ENCODE measurements at regions not wholly inside any gene's neighbourhood (a gene's known extent, or its start where the extent isn't known, plus 50 kb on each side); places are given as distances from the start of the nearest gene placed in this dataset.
"Not testable (repeated sequence)": the region's sequence is repeated elsewhere in the genome, so short reads cannot be mapped to it uniquely, and the experiment has no call there.

DNA sequence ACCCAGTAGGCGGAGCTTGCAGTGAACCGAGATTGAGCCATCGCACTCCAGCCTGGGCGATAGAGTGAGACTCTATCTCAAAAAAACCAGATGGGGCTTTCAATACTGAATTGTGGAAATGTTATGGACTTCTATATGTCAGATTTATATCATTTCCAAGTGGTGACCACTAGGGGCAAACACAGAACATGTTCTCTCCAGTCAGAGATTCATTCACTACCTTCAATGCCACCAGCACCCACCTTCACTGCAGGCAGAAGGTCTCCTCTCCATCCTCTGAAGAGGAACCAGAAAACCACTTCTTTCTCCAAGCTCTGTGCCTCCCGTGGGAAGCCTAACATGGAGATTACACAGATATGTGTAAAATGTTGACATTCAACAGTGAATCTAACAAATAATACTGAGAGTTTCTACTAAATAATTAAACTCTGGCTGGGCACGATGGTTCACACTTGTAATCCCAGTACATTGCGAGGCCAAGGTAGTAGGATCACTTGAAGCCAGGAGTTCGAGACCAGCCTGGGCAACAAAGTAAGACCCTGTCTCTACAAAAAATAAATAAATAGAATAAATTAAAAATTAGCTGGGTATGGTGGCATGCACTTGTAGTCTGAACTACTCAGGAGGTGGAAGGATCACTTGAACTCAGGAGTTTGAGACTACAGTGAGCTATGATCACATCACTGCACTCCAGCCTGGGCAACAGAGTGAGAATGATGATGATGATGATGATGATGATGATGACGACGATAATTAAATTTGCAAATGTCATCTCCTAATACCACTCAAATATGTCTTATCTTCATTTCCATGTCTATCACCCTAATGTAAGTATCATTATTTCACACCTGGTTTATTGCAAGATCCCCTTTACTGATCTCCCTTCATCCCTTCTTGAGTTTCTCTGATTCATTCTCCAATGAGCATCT is 151.1 kb downstream of the ZNF281 start:
- DNase-seq (no peak), ATAC-seq (ENCODE audit: low FRiP score in 2 of 2) (no peak)
- Histone ChIP-seq H3K27me3 (no peaks in the 10 kb centered on the region), H3K27ac (no peak overlapping the region), H3K36me3 (no peaks in the 10 kb centered on the region), H3K4me3 (no peak overlapping the region), H3K4me1 (no peaks in the 10 kb centered on the region), H3K9me3 (no peaks in the 10 kb centered on the region)
- TF ChIP-seq, protein P1, sequence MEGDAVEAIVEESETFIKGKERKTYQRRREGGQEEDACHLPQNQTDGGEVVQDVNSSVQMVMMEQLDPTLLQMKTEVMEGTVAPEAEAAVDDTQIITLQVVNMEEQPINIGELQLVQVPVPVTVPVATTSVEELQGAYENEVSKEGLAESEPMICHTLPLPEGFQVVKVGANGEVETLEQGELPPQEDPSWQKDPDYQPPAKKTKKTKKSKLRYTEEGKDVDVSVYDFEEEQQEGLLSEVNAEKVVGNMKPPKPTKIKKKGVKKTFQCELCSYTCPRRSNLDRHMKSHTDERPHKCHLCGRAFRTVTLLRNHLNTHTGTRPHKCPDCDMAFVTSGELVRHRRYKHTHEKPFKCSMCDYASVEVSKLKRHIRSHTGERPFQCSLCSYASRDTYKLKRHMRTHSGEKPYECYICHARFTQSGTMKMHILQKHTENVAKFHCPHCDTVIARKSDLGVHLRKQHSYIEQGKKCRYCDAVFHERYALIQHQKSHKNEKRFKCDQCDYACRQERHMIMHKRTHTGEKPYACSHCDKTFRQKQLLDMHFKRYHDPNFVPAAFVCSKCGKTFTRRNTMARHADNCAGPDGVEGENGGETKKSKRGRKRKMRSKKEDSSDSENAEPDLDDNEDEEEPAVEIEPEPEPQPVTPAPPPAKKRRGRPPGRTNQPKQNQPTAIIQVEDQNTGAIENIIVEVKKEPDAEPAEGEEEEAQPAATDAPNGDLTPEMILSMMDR (IDR thresholded peaks at IDR 0.05), result peak in 3 of 6 experiments; percentile 12 to 25 (median 24)
- TF ChIP-seq POLR2A (IDR thresholded peaks at IDR 0.05), result no peak
- TF ChIP-seq EP300 (IDR thresholded peaks at IDR 0.05), result no peak
- TF ChIP-seq POLR2AphosphoS5 (IDR thresholded peaks at IDR 0.05), result no peak
- WGBS, 2 donors, result 82 to 89% methylated on average over 10 of the region's 10 CpGs

DNA sequence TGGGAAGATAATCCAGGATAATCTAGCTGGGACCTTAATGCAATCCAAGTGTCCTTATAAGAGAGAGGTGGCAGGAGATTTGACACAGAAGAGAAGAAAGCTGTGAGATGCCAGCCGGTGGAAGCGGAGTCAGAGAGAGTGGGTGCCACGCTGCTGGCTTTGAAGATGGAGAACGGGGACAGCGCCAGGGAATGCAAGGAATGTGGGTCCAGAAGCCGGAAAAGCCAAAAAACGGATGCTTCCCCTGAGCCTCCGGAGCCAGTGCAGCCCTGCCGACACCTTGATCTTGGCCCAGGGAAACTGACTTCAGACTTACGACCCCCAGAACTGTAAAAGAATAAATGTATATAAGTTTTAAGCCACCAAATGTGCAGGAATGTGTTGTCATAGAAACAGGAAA is 152.6 kb downstream of the ZNF281 start:
- no peak for ATAC-seq (ENCODE audit: low FRiP score in 2 of 2)

DNA sequence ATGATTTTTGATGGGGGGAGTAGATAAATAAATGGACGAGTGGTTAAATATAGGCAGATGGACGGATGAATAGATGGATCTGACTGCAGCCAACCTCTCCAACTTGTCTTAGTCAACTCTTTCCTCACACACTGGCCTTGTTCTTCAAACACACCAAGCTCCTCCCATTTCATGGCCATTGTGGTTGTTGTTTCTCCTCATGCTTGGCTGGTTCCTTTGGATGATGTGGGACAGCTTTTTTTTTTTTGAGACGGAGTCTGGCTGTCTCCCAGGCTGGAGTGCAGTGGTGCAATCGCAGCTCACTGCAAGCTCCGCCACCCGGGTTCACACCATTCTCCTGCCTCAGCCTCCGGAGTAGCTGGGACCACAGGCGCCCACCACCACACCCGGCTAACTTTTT is 155.2 kb downstream of the ZNF281 start:
- not testable (repeated sequence) for ATAC-seq (ENCODE audit: low FRiP score in 2 of 2); H3K27ac ChIP-seq; H3K27me3 ChIP-seq; H3K4me3 ChIP-seq; H3K9me3 ChIP-seq; H3K4me1 ChIP-seq; DNase-seq; H3K36me3 ChIP-seq
- 92 to 93% methylated on average over 9 of the region's 9 CpGs for WGBS, 2 donors

More for the DNA sequence above, 152.6 kb downstream of the ZNF281 start:
- no peak for TF ChIP-seq POLR2AphosphoS5 (IDR thresholded peaks at IDR 0.05)
- TF ChIP-seq, protein P1 (IDR thresholded peaks at IDR 0.05), result no peak
- TF ChIP-seq POLR2A (IDR thresholded peaks at IDR 0.05), result no peak
- TF ChIP-seq EP300 (IDR thresholded peaks at IDR 0.05), result no peak
- H3K4me1 ChIP-seq, result no peaks in the 10 kb centered on the region
- H3K9me3 ChIP-seq, result no peaks in the 10 kb centered on the region
- no peaks in the 10 kb centered on the region for H3K27me3 ChIP-seq
- no peak overlapping the region for H3K27ac ChIP-seq
- WGBS, 2 donors, result 50 to 61% methylated on average over 10 of the region's 10 CpGs
- no peaks in the 10 kb centered on the region for H3K36me3 ChIP-seq
- no peak for DNase-seq
- no peak overlapping the region for H3K4me3 ChIP-seq

DNA sequence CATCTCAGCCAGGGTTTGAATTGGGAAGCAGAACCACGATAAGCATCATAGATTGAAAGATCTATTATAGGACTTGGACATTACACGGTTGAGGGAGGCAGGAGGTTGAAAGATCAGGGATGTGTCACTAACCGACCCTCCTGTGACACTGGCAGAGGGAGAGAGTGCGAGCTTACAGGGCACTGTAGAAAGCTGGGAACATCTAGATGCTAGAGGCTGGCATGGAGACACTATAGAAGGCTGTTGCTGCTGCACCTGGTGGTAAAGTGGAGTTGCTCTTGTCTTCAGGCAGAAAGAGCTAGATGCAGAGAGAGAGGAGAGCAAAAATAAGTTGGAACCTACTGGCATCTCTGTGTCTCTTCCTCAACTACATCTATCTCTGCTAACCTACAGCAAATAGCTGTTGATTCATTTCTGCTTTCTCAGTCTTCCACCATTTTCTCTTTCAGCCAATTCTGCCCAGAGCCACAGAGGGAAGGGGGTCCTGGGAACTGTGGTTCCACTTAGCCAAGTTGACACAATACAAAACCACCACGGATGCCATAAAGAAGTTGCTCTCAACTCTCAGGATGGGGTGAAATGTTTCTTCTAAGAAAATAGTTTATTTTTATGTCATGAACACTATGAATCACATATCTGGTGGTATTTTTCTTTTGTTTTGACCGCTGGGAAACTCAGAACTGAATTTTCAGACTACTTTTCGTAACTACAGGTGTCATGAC is 155.9 kb downstream of the ZNF281 start:
- Histone ChIP-seq H3K9me3 (no peaks in the 10 kb centered on the region), H3K4me3 (no peak overlapping the region), H3K27me3 (no peaks in the 10 kb centered on the region), H3K4me1 (no peaks in the 10 kb centered on the region), H3K36me3 (no peaks in the 10 kb centered on the region), H3K27ac (no peak overlapping the region)
- no peak for ATAC-seq (ENCODE audit: low FRiP score in 2 of 2)
- 87 to 90% methylated on average over 7 of the region's 7 CpGs for WGBS, 2 donors
- TF ChIP-seq POLR2A (IDR thresholded peaks at IDR 0.05) (no peak), EP300 (IDR thresholded peaks at IDR 0.05) (no peak), POLR2AphosphoS5 (IDR thresholded peaks at IDR 0.05) (no peak)
- TF ChIP-seq, protein P1 (IDR thresholded peaks at IDR 0.05), result no peak
- no peak for DNase-seq

DNA sequence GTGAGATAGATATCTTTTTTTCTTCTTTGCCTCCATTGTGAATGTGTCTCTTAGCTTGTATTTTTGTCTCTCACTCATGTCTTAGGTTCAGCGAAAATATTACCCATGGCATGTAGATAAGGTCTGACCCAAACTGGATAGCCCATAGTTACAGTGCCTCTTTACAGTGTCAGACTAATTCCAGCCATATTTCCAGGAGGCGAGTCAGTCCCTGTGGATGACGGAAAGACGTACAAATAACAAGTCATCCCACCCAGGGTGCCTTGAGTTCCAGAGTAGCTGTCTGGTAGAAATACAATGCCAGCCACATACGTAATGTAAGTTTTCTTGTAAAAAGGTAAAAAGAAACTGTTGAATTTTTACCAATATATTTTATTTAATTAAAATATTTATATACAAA is 157.3 kb downstream of the ZNF281 start:
- Histone ChIP-seq H3K4me3 (no peak overlapping the region), H3K4me1 (no peaks in the 10 kb centered on the region), H3K27ac (no peak overlapping the region), H3K27me3 (no peaks in the 10 kb centered on the region), H3K9me3 (no peaks in the 10 kb centered on the region), H3K36me3 (no peaks in the 10 kb centered on the region)
- DNase-seq, result no peak
- no peak for TF ChIP-seq POLR2A (IDR thresholded peaks at IDR 0.05)
- TF ChIP-seq POLR2AphosphoS5 (IDR thresholded peaks at IDR 0.05), result no peak
- no peak for TF ChIP-seq EP300 (IDR thresholded peaks at IDR 0.05)
- 89 to 90% methylated on average over 5 of the region's 5 CpGs for WGBS, 2 donors
- no peak for ATAC-seq (ENCODE audit: low FRiP score in 2 of 2)

Measured in upper lobe of left lung (tissue), 6 donors.